ENCODE measurements at regions not wholly inside any gene's neighbourhood (a gene's known extent, or its start where the extent isn't known, plus 50 kb on each side); places are given as distances from the start of the nearest gene placed in this dataset.

GRCh38 chr10:2225609-2226008 is 488.3 kb upstream of the ADARB2 start:
- no peak for TF ChIP-seq CTCF (IDR thresholded peaks at IDR 0.05)
- no peak for TF ChIP-seq EZH2 (IDR thresholded peaks at IDR 0.05; ENCODE audit: borderline replicate concordance, insufficient read depth, low read depth, low read length, poor library complexity, severe bottlenecking)

All from B cell (primary cell).